ENCODE measurements at regions not wholly inside any gene's neighbourhood (a gene's known extent, or its start where the extent isn't known, plus 50 kb on each side); places are given as distances from the start of the nearest gene placed in this dataset.

DNA sequence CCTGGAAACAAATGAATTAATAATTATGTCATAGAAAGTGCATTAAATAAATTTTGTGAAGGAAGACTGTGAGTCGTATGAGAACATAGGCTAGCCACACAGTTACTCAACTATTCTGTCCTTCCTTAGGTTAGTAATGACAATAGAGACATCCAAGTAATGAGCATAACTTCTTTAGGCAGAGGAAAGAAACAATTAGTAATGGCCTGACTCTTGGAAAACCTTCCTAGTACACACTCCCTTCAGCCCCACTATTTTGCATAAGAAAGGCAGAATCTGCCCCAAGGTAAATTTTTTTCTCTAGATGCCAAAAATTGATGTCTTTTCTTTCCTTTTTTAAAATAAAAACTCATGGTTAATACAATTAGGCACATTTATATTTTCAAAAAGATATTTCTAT, 1619.0 kb upstream of the WWC1 start:
- DNase-seq (ENCODE audit: low read depth) = no peak
- H3K36me3 ChIP-seq (ENCODE audit: control insufficient read depth, insufficient read depth, low read length) = no peaks in the 10 kb centered on the region
- H3K27me3 ChIP-seq (ENCODE audit: control insufficient read depth, insufficient read depth, low read length) = no peaks in the 10 kb centered on the region
- no peak overlapping the region for H3K4me3 ChIP-seq (ENCODE audit: low read depth, low read length)
- TF ChIP-seq, protein P1, sequence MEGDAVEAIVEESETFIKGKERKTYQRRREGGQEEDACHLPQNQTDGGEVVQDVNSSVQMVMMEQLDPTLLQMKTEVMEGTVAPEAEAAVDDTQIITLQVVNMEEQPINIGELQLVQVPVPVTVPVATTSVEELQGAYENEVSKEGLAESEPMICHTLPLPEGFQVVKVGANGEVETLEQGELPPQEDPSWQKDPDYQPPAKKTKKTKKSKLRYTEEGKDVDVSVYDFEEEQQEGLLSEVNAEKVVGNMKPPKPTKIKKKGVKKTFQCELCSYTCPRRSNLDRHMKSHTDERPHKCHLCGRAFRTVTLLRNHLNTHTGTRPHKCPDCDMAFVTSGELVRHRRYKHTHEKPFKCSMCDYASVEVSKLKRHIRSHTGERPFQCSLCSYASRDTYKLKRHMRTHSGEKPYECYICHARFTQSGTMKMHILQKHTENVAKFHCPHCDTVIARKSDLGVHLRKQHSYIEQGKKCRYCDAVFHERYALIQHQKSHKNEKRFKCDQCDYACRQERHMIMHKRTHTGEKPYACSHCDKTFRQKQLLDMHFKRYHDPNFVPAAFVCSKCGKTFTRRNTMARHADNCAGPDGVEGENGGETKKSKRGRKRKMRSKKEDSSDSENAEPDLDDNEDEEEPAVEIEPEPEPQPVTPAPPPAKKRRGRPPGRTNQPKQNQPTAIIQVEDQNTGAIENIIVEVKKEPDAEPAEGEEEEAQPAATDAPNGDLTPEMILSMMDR (IDR thresholded peaks at IDR 0.05; ENCODE audit: insufficient read depth, low read length, poor library complexity, severe bottlenecking) = no peak

DNA sequence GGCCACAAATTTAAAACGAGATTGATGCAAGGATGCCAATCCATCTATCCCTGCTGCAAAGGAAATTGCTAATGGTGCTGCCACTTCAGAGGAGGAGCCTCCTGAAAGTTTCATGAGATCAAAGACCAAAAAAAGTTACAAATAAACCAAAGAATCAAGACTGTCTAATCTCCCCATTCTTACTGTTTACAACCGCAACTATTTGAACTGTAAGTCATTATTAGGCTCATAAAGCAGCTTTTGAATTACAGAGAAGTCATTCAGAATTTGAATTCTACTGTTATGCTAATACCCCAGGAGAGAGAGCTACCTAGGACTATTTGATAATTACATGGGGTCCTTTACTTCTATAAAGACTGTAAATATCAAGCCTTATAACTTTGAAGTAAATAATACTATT, 1613.6 kb upstream of the WWC1 start:
- no peak for DNase-seq (ENCODE audit: low read depth)
- TF ChIP-seq, protein P1 (IDR thresholded peaks at IDR 0.05; ENCODE audit: insufficient read depth, low read length, poor library complexity, severe bottlenecking) = no peak

GRCh38 chr5:166679331-166679730, 1612.1 kb upstream of the WWC1 start:
- DNase-seq (ENCODE audit: low read depth) = no peak
- Histone ChIP-seq H3K4me3 (ENCODE audit: low read depth, low read length) (no peak overlapping the region), H3K27me3 (ENCODE audit: control insufficient read depth, insufficient read depth, low read length) (no peaks in the 10 kb centered on the region), H3K36me3 (ENCODE audit: control insufficient read depth, insufficient read depth, low read length) (no peaks in the 10 kb centered on the region)
- TF ChIP-seq, protein P1 (IDR thresholded peaks at IDR 0.05; ENCODE audit: insufficient read depth, low read length, poor library complexity, severe bottlenecking) = no peak

More for the DNA sequence above, 1613.6 kb upstream of the WWC1 start:
- no peaks in the 10 kb centered on the region for H3K36me3 ChIP-seq (ENCODE audit: control insufficient read depth, insufficient read depth, low read length)
- no peak overlapping the region for H3K4me3 ChIP-seq (ENCODE audit: low read depth, low read length)
- no peaks in the 10 kb centered on the region for H3K27me3 ChIP-seq (ENCODE audit: control insufficient read depth, insufficient read depth, low read length)

GRCh38 chr5:166695326-166695725, 1596.1 kb upstream of the WWC1 start:
- Histone ChIP-seq H3K4me3 (ENCODE audit: low read depth, low read length) (no peak overlapping the region), H3K36me3 (ENCODE audit: control insufficient read depth, insufficient read depth, low read length) (no peaks in the 10 kb centered on the region), H3K27me3 (ENCODE audit: control insufficient read depth, insufficient read depth, low read length) (no peaks in the 10 kb centered on the region)
- TF ChIP-seq, protein P1 (IDR thresholded peaks at IDR 0.05; ENCODE audit: insufficient read depth, low read length, poor library complexity, severe bottlenecking) = no peak
- DNase-seq (ENCODE audit: low read depth) = no peak

DNA sequence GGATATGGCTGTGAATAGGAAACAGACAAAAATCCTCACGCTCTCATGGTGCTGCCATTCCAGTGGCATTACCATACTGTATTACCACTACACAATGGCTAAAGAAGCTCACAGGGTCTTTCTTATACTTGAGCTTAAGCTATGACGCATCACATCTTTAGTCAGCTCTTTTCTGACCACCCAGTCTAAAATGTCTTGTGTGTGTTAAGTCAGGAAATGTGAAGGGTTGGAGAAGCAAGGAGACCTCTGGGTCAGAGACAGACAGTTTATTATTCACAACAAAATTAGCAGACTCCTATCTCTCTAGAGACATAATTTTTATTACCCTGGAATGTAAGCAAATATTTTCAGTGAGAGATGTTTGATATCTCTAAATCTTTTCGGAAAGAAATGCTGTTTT, 1583.2 kb upstream of the WWC1 start:
- no peak for DNase-seq (ENCODE audit: low read depth)
- Histone ChIP-seq H3K4me3 (ENCODE audit: low read depth, low read length) (no peak overlapping the region), H3K36me3 (ENCODE audit: control insufficient read depth, insufficient read depth, low read length) (no peaks in the 10 kb centered on the region), H3K27me3 (ENCODE audit: control insufficient read depth, insufficient read depth, low read length) (no peaks in the 10 kb centered on the region)
- TF ChIP-seq, protein P1 (IDR thresholded peaks at IDR 0.05; ENCODE audit: insufficient read depth, low read length, poor library complexity, severe bottlenecking) = no peak

GRCh38 chr5:166709691-166710090, 1581.8 kb upstream of the WWC1 start:
- Histone ChIP-seq H3K36me3 (ENCODE audit: control insufficient read depth, insufficient read depth, low read length) (no peaks in the 10 kb centered on the region), H3K4me3 (ENCODE audit: low read depth, low read length) (no peak overlapping the region), H3K27me3 (ENCODE audit: control insufficient read depth, insufficient read depth, low read length) (no peaks in the 10 kb centered on the region)
- TF ChIP-seq, protein P1 (IDR thresholded peaks at IDR 0.05; ENCODE audit: insufficient read depth, low read length, poor library complexity, severe bottlenecking) = no peak
- no peak for DNase-seq (ENCODE audit: low read depth)

Data from kidney epithelial cell (primary cell).